AG10803 (cell line): ENCODE measurements at regions not wholly inside any gene's neighbourhood (a gene's known extent, or its start where the extent isn't known, plus 50 kb on each side); places are given as distances from the start of the nearest gene placed in this dataset.

Source experiments
- DNase-seq: peaks from one replicate; pipeline ENCODE4 v3.0.0; 2010; ENCODE audit warnings: low read depth
- H3K4me3 ChIP-seq: 2 replicates; pipeline ENCODE4 v1.5.1; 2011; ENCODE audit warnings: mild to moderate bottlenecking, low read length, control low read depth
- TF ChIP-seq, protein P1 (sequence below): conservative IDR thresholded peaks from 2 replicates; pipeline ENCODE4 v1.5.1; 2011; ENCODE audit warnings: mild to moderate bottlenecking, low read length, control low read depth, inconsistent platforms

DNA sequence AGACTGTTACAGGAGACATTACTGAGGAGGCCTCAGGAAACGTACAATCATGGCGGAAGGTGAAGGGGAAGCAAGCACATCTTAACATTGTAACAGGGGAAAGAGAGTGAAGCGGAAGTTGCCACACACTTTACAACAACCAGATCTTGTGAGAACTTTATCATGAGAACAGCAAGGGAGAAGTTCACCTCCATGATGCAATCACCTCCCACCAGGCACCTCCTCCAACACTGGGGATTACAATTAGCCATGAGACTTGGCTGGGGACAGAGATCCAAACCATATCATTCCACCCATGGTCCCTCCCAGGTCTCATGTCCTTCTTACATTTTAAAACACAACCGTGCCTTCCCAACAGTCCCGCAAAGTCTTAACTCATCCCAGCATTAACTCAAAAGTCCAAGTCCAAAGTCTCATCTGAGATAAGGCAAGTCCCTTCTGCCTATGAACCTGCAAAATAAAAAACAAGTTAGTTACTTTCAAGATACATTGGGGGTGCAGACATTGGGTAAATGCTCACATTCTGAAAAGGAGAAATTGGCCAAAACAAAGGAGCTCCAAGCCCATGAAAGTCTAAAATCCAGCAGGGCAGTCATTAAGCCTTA lies 138.3 kb downstream of the TMEM161B start:
- TF ChIP-seq, protein P1, sequence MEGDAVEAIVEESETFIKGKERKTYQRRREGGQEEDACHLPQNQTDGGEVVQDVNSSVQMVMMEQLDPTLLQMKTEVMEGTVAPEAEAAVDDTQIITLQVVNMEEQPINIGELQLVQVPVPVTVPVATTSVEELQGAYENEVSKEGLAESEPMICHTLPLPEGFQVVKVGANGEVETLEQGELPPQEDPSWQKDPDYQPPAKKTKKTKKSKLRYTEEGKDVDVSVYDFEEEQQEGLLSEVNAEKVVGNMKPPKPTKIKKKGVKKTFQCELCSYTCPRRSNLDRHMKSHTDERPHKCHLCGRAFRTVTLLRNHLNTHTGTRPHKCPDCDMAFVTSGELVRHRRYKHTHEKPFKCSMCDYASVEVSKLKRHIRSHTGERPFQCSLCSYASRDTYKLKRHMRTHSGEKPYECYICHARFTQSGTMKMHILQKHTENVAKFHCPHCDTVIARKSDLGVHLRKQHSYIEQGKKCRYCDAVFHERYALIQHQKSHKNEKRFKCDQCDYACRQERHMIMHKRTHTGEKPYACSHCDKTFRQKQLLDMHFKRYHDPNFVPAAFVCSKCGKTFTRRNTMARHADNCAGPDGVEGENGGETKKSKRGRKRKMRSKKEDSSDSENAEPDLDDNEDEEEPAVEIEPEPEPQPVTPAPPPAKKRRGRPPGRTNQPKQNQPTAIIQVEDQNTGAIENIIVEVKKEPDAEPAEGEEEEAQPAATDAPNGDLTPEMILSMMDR: no peak
- no peak for DNase-seq
- no peak overlapping the region for H3K4me3 ChIP-seq

DNA sequence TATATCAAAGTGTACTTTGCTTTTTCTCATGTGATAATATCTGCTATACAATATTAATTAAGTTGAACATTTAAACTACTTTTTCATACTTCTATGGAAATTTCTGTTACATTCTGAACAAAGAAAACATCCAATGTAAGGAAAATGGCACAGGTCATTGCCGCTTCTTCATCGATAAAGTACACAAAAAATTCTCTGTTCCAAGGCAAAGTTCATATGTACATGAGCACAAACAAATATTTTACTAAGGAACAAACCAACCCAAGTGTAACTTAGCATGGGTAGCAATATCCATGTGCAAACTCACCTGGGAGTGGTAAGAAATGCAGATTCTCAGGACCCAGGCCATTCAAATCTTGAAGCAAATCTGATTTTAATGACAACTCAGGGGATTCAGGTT lies 139.8 kb downstream of the TMEM161B start:
- H3K4me3 ChIP-seq: no peak overlapping the region
- TF ChIP-seq, protein P1: no peak
- no peak for DNase-seq

DNA sequence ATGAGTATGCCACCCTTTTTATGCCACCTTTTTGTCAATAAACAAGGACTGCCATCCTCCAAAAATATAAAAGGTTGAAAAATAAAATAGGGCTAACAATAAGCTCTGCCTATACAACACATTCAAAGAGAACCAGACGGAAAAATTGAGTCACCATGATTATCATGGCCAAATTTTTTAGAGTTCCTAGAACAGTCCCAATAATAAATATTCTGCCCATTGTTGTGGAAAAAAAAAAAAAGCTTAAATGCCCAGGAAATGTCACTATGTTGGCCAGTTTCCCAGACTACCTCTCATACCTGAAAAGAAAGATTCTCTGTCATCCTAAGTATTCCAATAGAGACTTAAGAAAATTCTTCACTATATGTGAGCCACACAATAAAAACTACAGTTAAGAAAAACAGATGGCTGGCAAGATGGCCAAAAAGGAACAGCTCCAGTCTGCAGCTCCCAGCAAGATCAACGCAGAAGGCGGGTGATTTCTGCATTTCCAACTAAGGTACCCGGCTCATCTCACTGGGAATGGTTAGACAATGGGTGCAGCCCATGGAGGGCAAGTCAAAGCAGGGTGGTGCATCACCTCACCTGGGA lies 149.0 kb downstream of the TMEM161B start:
- H3K4me3 ChIP-seq: no peak overlapping the region
- no peak for DNase-seq

DNA sequence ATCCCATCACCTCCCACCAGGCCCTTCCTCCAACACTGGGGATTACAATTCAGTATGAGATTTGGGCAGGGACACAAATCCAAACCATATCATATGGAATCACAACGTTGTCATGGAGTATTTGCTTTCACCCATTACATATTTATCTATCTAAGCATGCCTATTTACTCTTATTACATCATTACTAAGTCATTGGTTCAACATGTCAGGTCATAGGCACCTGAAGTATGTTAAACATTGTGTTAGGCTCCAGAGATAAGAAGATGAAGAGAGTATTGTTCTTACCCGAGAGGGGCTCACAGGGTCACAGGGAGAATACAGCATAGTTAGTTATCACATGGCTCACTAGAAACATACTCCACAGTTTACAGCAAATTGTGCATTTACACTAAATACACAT lies 150.5 kb downstream of the TMEM161B start:
- no peak for DNase-seq
- no peak overlapping the region for H3K4me3 ChIP-seq
- TF ChIP-seq, protein P1: no peak

More for the DNA sequence above, 149.0 kb downstream of the TMEM161B start:
- TF ChIP-seq, protein P1: no peak

DNA sequence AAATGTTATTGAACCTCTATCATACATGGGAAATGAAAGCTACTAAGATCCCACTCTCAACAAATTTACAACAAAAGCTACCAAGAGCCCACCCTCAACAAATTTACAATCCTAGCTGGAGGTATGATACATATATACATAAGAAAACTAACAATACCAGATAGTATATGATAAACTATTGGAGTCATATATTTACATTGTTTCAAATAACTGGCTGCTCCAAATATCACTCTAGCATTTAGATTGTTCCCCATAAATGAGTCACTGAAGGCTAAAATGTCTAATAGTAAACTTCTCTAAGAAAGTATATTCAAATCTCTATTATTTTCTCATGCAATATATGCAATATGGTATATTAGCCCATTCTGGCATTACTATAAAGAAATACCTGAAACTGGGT lies 151.1 kb downstream of the TMEM161B start:
- TF ChIP-seq, protein P1: no peak
- DNase-seq: no peak
- no peak overlapping the region for H3K4me3 ChIP-seq

DNA sequence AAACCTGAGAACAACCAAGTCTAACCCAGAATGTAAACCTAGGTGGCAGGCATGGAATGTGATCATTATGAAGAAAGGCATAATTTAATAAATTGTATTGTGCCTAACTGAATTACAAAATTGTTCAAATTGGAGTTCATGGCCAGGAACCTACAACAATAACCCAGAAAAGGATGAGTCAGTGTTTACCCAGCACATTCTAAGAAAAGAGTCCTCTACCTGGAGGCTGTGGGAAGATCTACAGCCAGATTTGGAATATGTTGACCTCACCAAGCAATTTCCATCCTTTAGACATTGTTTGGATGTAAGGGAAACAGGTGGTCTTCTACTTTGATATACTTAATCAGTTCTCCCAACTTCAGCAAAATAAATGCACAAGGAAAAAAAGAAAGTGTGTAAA lies 152.2 kb downstream of the TMEM161B start:
- TF ChIP-seq, protein P1: no peak
- H3K4me3 ChIP-seq: no peak overlapping the region
- no peak for DNase-seq

DNA sequence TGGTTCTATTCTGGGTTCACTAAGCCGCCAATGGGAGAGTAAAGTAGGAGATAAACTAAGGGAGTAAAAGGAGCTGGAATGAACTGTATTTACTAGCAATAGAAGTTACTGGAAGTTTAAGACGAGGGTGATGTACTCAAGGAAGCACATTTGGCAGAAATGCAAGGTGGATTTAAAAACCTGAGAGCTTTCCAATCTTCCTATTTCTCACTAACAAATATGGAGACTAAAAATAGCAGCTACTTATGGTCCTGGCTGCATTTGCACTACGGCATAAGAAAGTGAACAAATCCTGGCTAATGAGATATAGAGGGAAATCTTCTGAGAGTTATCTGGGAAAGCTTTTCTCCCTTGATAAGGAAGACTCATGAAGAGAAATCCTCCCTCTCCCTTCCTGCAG lies 153.4 kb downstream of the TMEM161B start:
- TF ChIP-seq, protein P1: no peak
- DNase-seq: no peak

More for the DNA sequence above, 153.4 kb downstream of the TMEM161B start:
- H3K4me3 ChIP-seq: no peak overlapping the region
